ENCODE measurements at regions not wholly inside any gene's neighbourhood (a gene's known extent, or its start where the extent isn't known, plus 50 kb on each side); places are given as distances from the start of the nearest gene placed in this dataset.

DNA sequence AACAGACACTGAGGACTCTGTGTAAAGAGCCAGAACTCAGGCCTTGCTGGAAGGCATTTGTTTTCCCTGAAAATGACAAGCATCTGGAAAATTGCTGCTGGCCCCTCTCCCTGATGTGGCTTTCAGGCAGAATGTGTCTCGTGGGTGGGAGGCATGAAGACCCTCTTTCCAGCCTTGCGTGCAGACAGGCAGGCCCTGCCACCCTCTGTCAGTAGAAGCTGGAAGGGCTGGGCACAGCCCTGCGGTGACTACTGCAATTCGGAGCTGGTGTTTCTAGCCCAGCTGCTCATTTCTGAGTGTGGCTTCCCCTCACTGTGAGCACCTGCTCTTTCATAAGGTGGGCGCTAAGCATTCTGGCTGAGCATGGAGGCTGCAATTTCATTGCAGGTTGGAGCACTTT, 349.9 kb downstream of the PTPRU start:
- Histone ChIP-seq H3K9me3 (no peaks in the 10 kb centered on the region), H3K4me1 (no peaks in the 10 kb centered on the region), H3K4me2 (no peak overlapping the region), H3K4me3 (no peak overlapping the region), H3K27ac (no peak overlapping the region)
- ChIA-PET POLR2A (no interaction called here), CTCF (no interaction called here)
- FAIRE-seq (no peak), ATAC-seq (no peak), DNase-seq (ENCODE audit: low read depth in 1 of 2, low spot score in 1 of 2) (no peak)
- no peak for TF ChIP-seq NPAS2 (CRISPR knock-in tag; IDR thresholded peaks at IDR 0.05; ENCODE audit: borderline replicate concordance)
- TF ChIP-seq MAFK (IDR thresholded peaks at IDR 0.05; ENCODE audit: partially characterized antibody) = no peak
- TF ChIP-seq, protein P1, sequence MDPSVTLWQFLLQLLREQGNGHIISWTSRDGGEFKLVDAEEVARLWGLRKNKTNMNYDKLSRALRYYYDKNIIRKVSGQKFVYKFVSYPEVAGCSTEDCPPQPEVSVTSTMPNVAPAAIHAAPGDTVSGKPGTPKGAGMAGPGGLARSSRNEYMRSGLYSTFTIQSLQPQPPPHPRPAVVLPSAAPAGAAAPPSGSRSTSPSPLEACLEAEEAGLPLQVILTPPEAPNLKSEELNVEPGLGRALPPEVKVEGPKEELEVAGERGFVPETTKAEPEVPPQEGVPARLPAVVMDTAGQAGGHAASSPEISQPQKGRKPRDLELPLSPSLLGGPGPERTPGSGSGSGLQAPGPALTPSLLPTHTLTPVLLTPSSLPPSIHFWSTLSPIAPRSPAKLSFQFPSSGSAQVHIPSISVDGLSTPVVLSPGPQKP (IDR thresholded peaks at IDR 0.05; ENCODE audit: low read depth, low read length) = no peak
- no peak for TF ChIP-seq MYC (IDR thresholded peaks at IDR 0.05; ENCODE audit: borderline replicate concordance, low read length)
- TF ChIP-seq, protein P2, sequence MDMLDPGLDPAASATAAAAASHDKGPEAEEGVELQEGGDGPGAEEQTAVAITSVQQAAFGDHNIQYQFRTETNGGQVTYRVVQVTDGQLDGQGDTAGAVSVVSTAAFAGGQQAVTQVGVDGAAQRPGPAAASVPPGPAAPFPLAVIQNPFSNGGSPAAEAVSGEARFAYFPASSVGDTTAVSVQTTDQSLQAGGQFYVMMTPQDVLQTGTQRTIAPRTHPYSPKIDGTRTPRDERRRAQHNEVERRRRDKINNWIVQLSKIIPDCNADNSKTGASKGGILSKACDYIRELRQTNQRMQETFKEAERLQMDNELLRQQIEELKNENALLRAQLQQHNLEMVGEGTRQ (IDR thresholded peaks at IDR 0.05) = no peak
- no peak for TF ChIP-seq JUNB (IDR thresholded peaks at IDR 0.05)
- 28% methylated on average over 4 of the region's 5 CpGs for WGBS (ENCODE audit: missing lambda C conversion rate)

DNA sequence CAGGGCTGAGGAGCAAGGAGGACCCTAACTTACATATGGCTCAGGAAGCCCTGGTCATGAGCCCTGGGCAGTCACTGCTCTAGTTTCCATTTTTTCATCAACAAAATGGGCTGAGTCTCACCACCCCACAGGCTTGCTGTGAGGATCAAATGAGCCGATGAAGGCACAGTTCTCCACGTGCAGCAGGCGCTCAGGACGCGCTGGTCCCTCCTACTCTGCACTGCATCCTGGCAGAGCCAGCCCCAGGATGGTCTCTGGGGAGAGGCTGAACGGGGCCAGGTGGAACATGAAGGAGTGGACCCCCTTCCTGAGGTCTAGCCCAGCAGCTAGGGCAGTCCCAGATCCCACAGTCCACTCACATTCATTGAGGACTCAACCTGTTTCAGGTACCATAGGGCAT, 349.3 kb downstream of the PTPRU start:
- Histone ChIP-seq H3K27ac (no peak overlapping the region), H3K4me2 (no peak overlapping the region), H3K9me3 (no peaks in the 10 kb centered on the region), H3K4me1 (no peaks in the 10 kb centered on the region), H3K4me3 (no peak overlapping the region)
- WGBS (ENCODE audit: missing lambda C conversion rate) = no CpG with 5 or more reads among the region's 6 CpGs
- TF ChIP-seq POLR2AphosphoS2 (conservative IDR thresholded peaks at IDR 0.05; ENCODE audit: low read length) (no peak), BHLHE40 (IDR thresholded peaks at IDR 0.05; ENCODE audit: low read depth, low read length) (no peak), RFX5 (IDR thresholded peaks at IDR 0.05) (no peak), EP300 (IDR thresholded peaks at IDR 0.05) (no peak), CBX8 (IDR thresholded peaks at IDR 0.05) (no peak), POLR2A (IDR thresholded peaks at IDR 0.05; ENCODE audit: low read length) (no peak), MYC (IDR thresholded peaks at IDR 0.05; ENCODE audit: borderline replicate concordance, low read length) (no peak), RAD21 (conservative IDR thresholded peaks at IDR 0.05 in 1 of 2, IDR thresholded peaks at IDR 0.05 in 1 of 2) (no peak), FOSB (CRISPR knock-in tag; IDR thresholded peaks at IDR 0.05) (no peak), CEBPB (IDR thresholded peaks at IDR 0.05) (no peak), ESRRA (IDR thresholded peaks at IDR 0.05; ENCODE audit: borderline replicate concordance, low read length) (no peak), TP53 (CRISPR knock-in tag; IDR thresholded peaks at IDR 0.05) (no peak), EHF (CRISPR knock-in tag; IDR thresholded peaks at IDR 0.05) (no peak), TFCP2L1 (CRISPR knock-in tag; IDR thresholded peaks at IDR 0.05) (no peak), NR3C1 (IDR thresholded peaks at IDR 0.05) (no peak)
- TF ChIP-seq, protein P3, sequence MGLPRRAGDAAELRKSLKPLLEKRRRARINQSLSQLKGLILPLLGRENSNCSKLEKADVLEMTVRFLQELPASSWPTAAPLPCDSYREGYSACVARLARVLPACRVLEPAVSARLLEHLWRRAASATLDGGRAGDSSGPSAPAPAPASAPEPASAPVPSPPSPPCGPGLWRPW (IDR thresholded peaks at IDR 0.05) = no peak
- TF ChIP-seq, protein P4, sequence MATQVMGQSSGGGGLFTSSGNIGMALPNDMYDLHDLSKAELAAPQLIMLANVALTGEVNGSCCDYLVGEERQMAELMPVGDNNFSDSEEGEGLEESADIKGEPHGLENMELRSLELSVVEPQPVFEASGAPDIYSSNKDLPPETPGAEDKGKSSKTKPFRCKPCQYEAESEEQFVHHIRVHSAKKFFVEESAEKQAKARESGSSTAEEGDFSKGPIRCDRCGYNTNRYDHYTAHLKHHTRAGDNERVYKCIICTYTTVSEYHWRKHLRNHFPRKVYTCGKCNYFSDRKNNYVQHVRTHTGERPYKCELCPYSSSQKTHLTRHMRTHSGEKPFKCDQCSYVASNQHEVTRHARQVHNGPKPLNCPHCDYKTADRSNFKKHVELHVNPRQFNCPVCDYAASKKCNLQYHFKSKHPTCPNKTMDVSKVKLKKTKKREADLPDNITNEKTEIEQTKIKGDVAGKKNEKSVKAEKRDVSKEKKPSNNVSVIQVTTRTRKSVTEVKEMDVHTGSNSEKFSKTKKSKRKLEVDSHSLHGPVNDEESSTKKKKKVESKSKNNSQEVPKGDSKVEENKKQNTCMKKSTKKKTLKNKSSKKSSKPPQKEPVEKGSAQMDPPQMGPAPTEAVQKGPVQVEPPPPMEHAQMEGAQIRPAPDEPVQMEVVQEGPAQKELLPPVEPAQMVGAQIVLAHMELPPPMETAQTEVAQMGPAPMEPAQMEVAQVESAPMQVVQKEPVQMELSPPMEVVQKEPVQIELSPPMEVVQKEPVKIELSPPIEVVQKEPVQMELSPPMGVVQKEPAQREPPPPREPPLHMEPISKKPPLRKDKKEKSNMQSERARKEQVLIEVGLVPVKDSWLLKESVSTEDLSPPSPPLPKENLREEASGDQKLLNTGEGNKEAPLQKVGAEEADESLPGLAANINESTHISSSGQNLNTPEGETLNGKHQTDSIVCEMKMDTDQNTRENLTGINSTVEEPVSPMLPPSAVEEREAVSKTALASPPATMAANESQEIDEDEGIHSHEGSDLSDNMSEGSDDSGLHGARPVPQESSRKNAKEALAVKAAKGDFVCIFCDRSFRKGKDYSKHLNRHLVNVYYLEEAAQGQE (IDR thresholded peaks at IDR 0.05) = no peak
- TF ChIP-seq, protein P5, sequence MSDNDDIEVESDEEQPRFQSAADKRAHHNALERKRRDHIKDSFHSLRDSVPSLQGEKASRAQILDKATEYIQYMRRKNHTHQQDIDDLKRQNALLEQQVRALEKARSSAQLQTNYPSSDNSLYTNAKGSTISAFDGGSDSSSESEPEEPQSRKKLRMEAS (IDR thresholded peaks at IDR 0.05) = no peak
- TF ChIP-seq, protein P1 (IDR thresholded peaks at IDR 0.05; ENCODE audit: low read depth, low read length) = no peak
- TF ChIP-seq, protein P6, sequence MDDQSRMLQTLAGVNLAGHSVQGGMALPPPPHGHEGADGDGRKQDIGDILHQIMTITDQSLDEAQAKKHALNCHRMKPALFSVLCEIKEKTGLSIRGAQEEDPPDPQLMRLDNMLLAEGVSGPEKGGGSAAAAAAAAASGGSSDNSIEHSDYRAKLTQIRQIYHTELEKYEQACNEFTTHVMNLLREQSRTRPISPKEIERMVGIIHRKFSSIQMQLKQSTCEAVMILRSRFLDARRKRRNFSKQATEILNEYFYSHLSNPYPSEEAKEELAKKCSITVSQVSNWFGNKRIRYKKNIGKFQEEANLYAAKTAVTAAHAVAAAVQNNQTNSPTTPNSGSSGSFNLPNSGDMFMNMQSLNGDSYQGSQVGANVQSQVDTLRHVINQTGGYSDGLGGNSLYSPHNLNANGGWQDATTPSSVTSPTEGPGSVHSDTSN (IDR thresholded peaks at IDR 0.05) = no peak
- ChIA-PET POLR2A (no interaction called here), CTCF (no interaction called here)
- ATAC-seq (no peak), FAIRE-seq (no peak), DNase-seq (ENCODE audit: low read depth in 1 of 2, low spot score in 1 of 2) (no peak)
